AG08396 (cell line): ENCODE measurements at regions not wholly inside any gene's neighbourhood (a gene's known extent, or its start where the extent isn't known, plus 50 kb on each side); places are given as distances from the start of the nearest gene placed in this dataset.
A peak's percentile ranks its signal among the peaks of the same experiment; 100 is the strongest.

Source experiments
- DNase-seq: peaks from one replicate; pipeline ENCODE4 v3.0.0; 2012; ENCODE audit warnings: low spot score, mixed read lengths

- DNase-seq, result no peak
Observed at GRCh38 chr10:29962166-29962850, 97.1 kb downstream of the JCAD start.

DNA sequence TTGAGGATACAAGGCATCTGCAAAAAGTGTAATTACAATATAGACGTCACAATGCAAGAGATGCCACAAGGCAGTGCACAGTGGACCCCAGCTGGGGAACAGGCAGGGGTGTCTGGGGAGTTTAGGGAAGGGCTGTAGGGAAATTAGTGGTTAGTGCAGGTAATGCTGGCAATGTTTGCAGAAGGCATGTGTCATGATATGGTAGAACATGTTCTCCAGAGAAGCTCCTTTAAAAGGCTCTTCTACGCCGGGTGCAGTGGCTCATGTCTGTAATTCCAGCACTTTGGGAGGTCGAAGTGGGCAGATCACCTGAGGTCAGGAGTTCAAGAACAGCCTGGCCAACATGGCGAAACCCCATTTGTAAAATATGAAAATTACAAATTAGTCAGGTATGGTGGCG, 98.0 kb downstream of the JCAD start:
- DNase-seq, result no peak

DNA sequence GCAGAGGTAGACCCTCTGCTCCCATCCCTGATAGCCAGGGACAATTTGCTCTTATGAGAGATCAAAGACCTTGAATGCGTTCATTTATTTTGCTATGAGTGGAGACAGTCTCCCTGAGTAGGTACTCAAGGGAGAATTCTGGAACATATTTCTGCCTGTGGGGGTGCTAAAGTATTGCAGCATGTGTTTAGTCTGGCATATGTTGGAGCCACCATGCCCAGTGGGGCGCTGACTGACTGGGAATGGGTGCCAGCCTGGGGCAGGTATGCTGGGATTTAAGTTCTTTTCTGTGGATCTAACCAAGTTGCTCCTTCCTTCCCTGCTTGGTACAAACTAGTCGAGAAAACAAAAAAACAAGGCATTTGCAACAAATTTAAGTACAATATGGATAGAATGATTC, 99.1 kb downstream of the JCAD start:
- no peak for DNase-seq

DNA sequence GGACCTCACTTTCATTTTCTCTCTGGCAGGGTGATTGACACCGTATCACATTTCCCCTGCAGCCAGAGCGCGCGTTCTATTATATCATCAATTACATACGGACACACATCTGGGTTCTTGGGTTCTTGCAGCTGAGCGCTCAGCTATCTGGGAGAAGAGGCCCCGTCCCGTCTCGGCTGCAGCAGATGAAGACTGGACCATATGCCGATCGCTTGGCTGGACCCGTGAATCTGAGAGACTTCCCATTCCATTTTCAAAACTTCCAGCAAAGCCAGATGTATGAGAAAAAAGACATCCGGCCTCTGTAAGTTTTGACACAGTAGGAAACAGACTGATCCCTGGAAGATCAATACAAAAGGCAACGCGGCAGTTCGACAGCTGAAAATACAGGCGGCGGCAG, 99.8 kb downstream of the JCAD start:
- DNase-seq, result no peak

DNA sequence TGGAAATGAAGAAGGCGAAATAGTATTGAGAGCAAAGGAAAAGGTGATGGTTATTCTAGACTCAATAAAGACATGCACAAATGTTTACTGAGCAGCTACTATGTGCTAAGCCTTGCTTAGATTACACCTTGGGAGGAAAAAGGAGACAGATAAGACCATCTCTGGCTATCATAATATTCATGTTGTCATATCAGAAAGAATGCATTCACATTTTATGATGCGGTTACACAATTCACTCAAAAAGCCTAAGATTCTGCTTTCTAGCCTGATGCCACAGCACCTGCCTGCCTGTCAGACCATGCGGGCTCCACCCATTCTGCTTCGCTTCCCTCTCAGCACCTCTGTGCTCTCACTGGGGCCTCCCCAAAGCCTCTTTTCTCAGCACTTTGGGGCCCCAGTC, 100.9 kb downstream of the JCAD start:
- DNase-seq, result no peak

- no peak for DNase-seq
Observed at GRCh38 chr10:29957907-29958331, 101.5 kb downstream of the JCAD start.

GRCh38 chr10:29957236-29957635, 102.2 kb downstream of the JCAD start:
- DNase-seq, result no peak

DNA sequence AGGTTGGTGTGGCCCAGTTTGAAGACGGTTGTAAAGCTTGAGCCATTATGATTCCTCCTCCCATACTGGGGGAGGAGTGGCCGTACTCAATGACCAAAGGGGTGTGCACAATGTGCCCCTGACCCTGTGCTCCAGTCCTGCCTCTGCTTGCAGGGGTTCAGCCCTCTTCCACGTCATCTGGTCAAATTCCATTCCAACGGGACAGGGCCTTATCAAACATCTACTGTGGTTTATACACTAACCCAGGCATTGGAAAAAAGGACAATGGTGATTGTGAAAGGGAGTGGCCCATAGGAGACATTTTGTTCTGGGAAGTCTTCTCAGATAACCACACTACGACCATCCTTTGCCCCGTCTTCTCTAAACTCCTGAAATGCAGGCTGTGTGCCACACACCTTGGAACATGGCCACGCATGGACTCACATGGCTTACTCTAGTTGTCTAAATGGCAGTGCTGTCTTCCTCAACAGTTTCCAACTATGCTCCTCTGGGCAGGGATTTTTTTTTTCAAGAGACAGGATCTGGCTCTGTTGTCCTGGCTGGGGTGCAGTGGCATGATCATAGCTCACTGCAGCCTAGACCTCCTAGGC, 103.0 kb downstream of the JCAD start:
- no peak for DNase-seq

DNA sequence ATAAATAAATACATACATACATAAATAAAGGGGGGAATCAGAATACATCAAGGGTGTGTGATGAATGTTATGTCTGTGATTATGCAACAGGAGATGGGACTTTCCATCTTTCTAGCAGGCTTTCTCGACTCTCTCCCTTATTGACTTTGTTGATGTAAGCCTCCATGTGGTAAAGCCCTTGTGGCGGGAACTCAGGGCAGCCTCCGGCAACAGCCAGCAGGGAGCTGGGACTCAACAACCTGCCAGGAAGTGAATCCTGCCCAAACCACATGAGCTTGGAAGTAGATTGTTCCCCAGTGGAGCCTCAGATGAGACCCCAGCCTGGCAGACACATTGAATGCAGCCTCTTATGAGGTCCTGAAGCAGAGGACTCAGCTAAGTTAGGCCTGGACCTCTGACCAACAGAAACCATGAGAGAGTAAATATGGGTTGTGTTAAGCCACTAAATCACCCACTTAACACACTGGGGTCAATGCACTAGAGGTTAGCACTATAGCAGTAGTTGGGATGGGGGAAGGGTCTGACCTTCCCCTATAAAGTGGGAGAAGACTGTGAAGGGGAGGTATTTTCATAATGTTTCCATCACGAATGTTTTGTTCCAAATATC, 104.0 kb downstream of the JCAD start:
- DNase-seq, result no peak

GRCh38 chr10:29951441-29951931, 107.9 kb downstream of the JCAD start:
- no peak for DNase-seq

DNA sequence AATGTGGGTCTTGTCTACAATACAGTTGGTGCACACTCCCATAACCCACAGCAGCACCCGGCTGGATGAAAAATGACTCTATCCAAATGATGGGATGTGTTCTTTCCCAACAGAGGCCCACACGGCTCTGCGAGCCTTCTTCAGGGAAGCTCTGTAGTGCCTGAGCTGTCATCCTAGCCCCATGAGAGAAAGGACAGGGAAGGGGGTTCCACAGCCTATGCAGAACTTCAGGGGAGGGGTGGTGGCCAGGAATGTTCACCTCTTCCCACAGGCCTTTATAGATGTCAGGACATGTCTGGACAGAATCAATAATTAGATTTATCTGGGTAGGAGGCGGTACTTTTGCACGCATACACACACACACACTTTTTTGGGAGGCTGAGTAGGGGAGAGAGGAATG, 109.0 kb downstream of the JCAD start:
- no peak for DNase-seq

DNA sequence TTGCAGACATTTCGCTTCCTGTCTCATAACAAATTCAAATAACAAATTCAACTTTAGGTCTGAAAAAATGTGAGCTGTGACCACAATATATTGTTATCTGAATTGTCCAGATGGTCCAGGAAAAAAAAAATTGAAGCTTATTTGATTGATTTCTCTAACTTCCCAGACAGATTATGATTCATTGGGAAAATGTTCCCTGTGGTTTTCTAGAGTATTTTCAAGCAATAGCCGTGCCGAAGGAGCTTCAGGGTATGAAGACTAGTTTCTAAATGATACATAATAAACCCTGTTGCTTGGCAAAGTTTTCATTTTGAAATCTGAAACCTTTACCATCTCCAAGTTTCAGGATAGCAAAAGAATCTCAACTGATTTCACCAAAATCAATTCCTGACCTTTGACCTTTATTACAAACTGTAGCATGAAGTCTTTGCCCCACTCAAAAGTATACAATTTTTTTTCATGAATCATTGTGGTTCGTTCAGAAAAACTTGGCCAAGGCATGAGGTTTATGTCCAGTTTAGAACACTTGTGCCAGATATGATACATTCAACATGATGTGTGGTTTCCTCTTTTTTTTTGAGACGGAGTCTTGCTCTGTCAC, 109.9 kb downstream of the JCAD start:
- peak; percentile 66 for DNase-seq

DNA sequence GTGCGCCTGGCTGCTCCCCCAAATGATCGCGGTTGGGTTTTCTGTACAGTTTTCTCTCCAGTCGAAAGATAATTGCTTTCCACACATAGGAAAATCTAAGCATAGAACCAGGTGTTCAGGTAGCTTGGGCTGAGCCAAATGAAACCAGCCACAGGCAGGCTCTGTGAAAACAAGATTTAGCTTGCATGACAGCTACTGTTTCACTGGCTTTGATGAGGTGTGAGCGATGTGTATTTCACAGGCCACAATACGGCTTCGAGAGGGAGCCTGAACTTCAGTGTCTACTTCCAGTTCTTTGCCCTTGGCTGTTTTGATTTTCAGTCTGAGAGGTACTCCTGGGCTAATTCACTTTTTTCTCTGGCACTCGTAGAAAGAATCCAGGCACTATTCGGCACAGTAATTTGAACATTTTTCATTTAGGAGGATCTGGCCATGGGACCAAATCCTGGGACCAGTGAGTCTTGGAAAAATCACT, 110.5 kb downstream of the JCAD start:
- DNase-seq, result peak; percentile 20

DNA sequence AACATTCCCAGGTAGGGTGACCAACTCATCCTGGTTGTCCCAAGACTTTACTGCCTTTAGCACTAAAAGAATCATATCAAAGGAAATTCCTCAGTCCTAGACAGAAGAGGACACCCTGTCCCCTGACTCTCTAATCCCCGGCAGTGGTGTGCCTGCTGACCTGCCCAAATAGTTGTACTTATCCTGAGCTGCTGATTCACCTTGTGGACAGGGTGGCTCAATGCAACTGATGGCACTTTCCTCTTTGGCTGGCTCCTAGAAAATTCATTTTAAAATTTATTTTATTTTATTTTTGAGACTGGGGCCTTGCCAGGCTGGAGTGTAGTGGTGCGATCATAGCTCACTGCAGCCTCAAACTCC, 111.7 kb downstream of the JCAD start:
- no peak for DNase-seq

GRCh38 chr10:29946953-29947700, 112.3 kb downstream of the JCAD start:
- peak; percentile 77 for DNase-seq

DNA sequence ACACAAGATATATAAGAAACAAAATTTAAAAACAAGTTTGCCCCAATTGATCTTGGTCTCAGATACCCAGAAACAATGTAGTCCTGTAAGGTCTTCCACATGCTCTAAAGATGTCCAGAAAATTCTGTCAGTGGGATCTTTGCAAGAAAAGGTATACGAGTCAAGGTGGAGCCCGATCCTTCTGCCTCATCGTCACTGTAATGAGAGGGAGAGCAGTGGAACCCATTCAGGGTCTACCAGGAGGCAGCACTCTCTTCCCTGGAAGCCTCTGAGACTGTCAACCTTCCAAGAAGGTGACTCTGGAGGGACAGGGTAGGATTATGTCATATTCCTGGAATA, 112.8 kb downstream of the JCAD start:
- DNase-seq, result no peak

- DNase-seq, result no peak
Observed at GRCh38 chr10:29941476-29941875, 117.9 kb downstream of the JCAD start.

DNA sequence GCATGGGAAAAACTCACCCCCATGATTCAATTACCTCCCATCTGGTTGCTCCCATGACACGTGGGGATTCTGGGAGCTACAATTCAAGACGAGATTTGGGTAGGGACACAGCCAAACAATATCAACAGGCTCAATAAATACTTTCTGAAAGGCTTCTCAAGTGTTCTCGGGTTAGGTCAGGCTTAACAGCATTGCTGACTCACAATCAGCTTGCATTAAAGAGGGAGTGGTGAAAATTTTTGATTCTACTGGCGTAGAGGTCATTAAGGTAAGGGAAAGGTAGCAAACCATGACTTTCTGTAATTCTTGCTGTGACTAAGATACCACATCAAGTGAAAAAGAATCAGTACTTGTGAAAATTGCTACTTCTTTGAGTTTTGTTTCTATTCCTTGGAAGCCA, 126.4 kb downstream of the JCAD start:
- no peak for DNase-seq

- no peak for DNase-seq
Observed at GRCh38 chr10:29931833-29932232, 127.6 kb downstream of the JCAD start.

DNA sequence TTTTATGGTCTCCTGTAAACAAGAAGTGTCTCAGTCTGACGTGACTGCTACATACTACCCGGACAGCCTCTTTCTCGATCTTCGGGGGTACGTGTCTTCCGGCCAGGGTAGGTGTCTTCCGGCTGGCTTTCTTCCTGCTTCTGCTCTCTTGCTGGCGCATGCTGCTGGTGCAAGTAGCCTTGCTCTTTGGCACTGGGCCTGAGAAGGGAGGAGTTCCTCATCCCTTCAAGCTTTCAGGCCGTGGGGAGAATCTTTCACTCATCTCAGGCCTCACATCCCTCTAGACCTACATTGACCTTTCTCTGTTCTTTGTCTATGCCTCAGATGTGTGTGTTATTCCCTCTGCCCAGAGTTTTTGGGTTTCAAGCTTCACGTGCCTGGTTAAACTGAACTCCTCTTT, 130.4 kb downstream of the JCAD start:
- no peak for DNase-seq

GRCh38 chr10:29926693-29927048, 132.7 kb downstream of the JCAD start:
- peak; percentile 46 for DNase-seq
